DMS53 (cell line): ENCODE measurements at regions not wholly inside any gene's neighbourhood (a gene's known extent, or its start where the extent isn't known, plus 50 kb on each side); places are given as distances from the start of the nearest gene placed in this dataset.
"Not testable (repeated sequence)": the region's sequence is repeated elsewhere in the genome, so short reads cannot be mapped to it uniquely, and the experiment has no call there.

Experiments
- DNase-seq: peaks from one replicate; lab custom pipeline; 2025; lab: John Stamatoyannopoulos, UW

- DNase-seq = not testable (repeated sequence)
These were observed 108.0 kb upstream of the SGK1 start for GRCh38 chr6:134425917-134426316.

GRCh38 chr6:134425513-134425912 is 107.6 kb upstream of the SGK1 start:
- DNase-seq = peak; percentile 53

GRCh38 chr6:134424798-134425170 is 106.9 kb upstream of the SGK1 start:
- DNase-seq = no peak

GRCh38 chr6:134424165-134424797 is 106.4 kb upstream of the SGK1 start:
- DNase-seq = peak; percentile 8

GRCh38 chr6:134422426-134423231 is 104.7 kb upstream of the SGK1 start:
- DNase-seq = no peak

GRCh38 chr6:134421501-134421900 is 103.6 kb upstream of the SGK1 start:
- DNase-seq = no peak

- DNase-seq = peak; percentile 36
These were observed 102.8 kb upstream of the SGK1 start for GRCh38 chr6:134420614-134421181.

GRCh38 chr6:134419716-134420115 is 101.8 kb upstream of the SGK1 start:
- DNase-seq = no peak

GRCh38 chr6:134416418-134417154 is 98.7 kb upstream of the SGK1 start:
- no peak for DNase-seq

- no peak for DNase-seq
These were observed 97.7 kb upstream of the SGK1 start for GRCh38 chr6:134415656-134416055.

- no peak for DNase-seq
These were observed 97.3 kb upstream of the SGK1 start for GRCh38 chr6:134415194-134415593.

- DNase-seq = no peak
These were observed 96.9 kb upstream of the SGK1 start for GRCh38 chr6:134414793-134415192.

- DNase-seq = no peak
These were observed 95.3 kb upstream of the SGK1 start for GRCh38 chr6:134413241-134413643.

- DNase-seq = no peak
These were observed 92.6 kb upstream of the SGK1 start for GRCh38 chr6:134410541-134410940.

GRCh38 chr6:134407791-134408190 is 89.9 kb upstream of the SGK1 start:
- DNase-seq = no peak

- peak; percentile 17 for DNase-seq
These were observed 88.4 kb upstream of the SGK1 start for GRCh38 chr6:134406311-134406710.

- no peak for DNase-seq
These were observed 87.6 kb upstream of the SGK1 start for GRCh38 chr6:134405386-134406087.

GRCh38 chr6:134403312-134403711 is 85.4 kb upstream of the SGK1 start:
- DNase-seq = not testable (repeated sequence)

GRCh38 chr6:134402372-134402984 is 84.6 kb upstream of the SGK1 start:
- DNase-seq = no peak

GRCh38 chr6:134400941-134401340 is 83.0 kb upstream of the SGK1 start:
- peak; percentile 52 for DNase-seq

GRCh38 chr6:134398453-134398852 is 80.5 kb upstream of the SGK1 start:
- no peak for DNase-seq

GRCh38 chr6:134397676-134398075 is 79.8 kb upstream of the SGK1 start:
- DNase-seq = no peak
